Ovary (tissue), 7 donors: ENCODE measurements at regions not wholly inside any gene's neighbourhood (a gene's known extent, or its start where the extent isn't known, plus 50 kb on each side); places are given as distances from the start of the nearest gene placed in this dataset.

Experiments
- DNase-seq, 5 donors: peaks; one replicate each; pipeline ENCODE4 v3.0.0-alpha.2; 2019 to 2020
- H3K27ac ChIP-seq, 2 donors: fragments of 200-600 bp; one replicate each; pipeline versions ENCODE4 v1.5.1 to v1.8.0; 2019 to 2022
- H3K27me3 ChIP-seq: fragments of 200-600 bp; one replicate; pipeline ENCODE4 v1.8.0; 2022
- H3K36me3 ChIP-seq: fragments of 200-600 bp; sonication (generic); one replicate; pipeline ENCODE4 v1.5.1; 2019
- H3K4me1 ChIP-seq: one replicate; pipeline ENCODE4 v1.8.1; 2013; ENCODE audit warnings: mild to moderate bottlenecking, moderate library complexity; ENCODE audit not compliant: insufficient read depth
- H3K4me3 ChIP-seq: fragments of 200-600 bp; sonication (generic); one replicate; pipeline ENCODE4 v1.5.1; 2017
- H3K9me3 ChIP-seq, 2 donors: fragments of 200-600 bp in 1 of 2; sonication (generic) in 1 of 2; one replicate each; pipeline versions ENCODE4 v1.5.1 to v1.8.1; 2013 to 2019; ENCODE audit warnings: mild to moderate bottlenecking in 1 of 2, moderate library complexity in 1 of 2
- CTCF ChIP-seq, 3 donors: fragments of 450-650 bp in 2 of 3; fragments of 200-600 bp in 1 of 3; IDR thresholded peaks; one replicate each; pipeline versions ENCODE4 v1.5.1 to v1.8.0; 2016 to 2022; ENCODE audit warnings: antibody characterized with exemption in 3 of 3, mild to moderate bottlenecking in 1 of 3
- EP300 ChIP-seq: sonication (generic); formaldehyde crosslinking; IDR thresholded peaks from one replicate; pipeline ENCODE4 v1.6.1; 2017; ENCODE audit warnings: antibody characterized with exemption
- POLR2A ChIP-seq: fragments of 450-650 bp; IDR thresholded peaks from one replicate; pipeline ENCODE4 v1.6.1; 2017; ENCODE audit warnings: antibody characterized with exemption, mild to moderate bottlenecking, moderate library complexity
- WGBS, 3 donors: extraction: QIAGEN DNeasy Blood & Tissue Kit in 1 of 3; methylation state at CpG; one replicate each; pipeline versions ENCODE4 v1.1.5 to v1.1.7; 2013 to 2017; 5-methylcytosine and 5-hydroxymethylcytosine counted together
- intact Hi-C, 4 donors: fragments of 100-400 bp; cut with DNase I; formaldehyde crosslinking; loops; one replicate each; pipeline versions ENCODE4 v1.11.0 to v1.15.1; 2022 to 2023
- donor health status: DM: no; HTN: no; CAD: no; lungs with moderate emphysema.
- donor health status: DM: no; HTN: no; CAD: no.
- donor health status: Bipolar disorder and iron deficiency.
- donor health status: DM: no; HTN: no; CAD: no.
- donor health status: DM: yes; HTN: yes; CAD: no.

- H3K4me1 ChIP-seq, result no peaks in the 10 kb centered on the region
- H3K4me3 ChIP-seq, result no peak overlapping the region
- TF ChIP-seq POLR2A (no peak), EP300 (no peak), CTCF (IDR thresholded peaks at IDR 0.05) (no peak)
- no peaks in the 10 kb centered on the region for H3K36me3 ChIP-seq
- DNase-seq, result no peak
- WGBS, 3 donors, result 79 to 83% (median 81%) methylated on average over 8 of the region's 8 CpGs
- no peaks in the 10 kb centered on the region for H3K27me3 ChIP-seq
- H3K27ac ChIP-seq, result no peak overlapping the region
- intact Hi-C loops, result no loop called here
- no peaks in the 10 kb centered on the region for H3K9me3 ChIP-seq
Measured at GRCh38 chr4:42816880-42817400, 75.6 kb upstream of the GRXCR1 start.

DNA sequence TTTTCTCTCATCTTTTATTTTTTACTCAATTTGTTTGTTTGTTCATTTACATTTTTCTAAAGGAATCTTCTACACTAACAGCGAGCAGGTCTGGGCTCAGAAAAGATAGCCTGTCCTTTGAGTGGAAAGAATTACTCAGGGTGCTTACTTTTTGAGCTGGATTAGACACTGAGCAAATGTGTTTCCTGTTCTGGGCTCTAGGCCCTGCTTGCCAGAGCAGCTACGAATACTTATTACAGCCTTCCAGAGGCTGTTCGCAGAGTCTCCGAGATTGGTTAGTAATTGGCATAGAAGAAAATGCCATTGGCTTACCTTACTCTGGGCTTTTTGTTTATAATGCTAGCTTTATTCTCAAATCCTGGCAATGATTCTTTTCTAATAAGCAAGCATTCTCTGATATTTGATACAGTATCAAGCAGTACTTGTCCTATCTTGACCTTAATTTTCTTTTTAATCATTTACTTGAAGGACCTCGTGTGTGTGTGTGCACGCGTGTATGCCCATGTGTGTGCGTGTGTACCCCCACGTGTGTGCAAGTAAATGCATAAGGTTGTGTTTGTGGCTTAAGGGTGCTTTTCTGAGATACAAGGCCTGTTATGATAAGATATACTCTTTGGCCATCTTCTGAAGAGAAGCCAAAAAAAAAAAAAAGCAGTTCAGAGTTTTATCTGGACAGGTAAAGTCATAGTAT lies 76.2 kb upstream of the GRXCR1 start:
- TF ChIP-seq POLR2A, result no peak
- no peak for TF ChIP-seq EP300
- TF ChIP-seq CTCF (IDR thresholded peaks at IDR 0.05), result no peak
- H3K4me3 ChIP-seq, result no peak overlapping the region
- 69 to 74% (median 72%) methylated on average over 9 of the region's 9 CpGs for WGBS, 3 donors
- no peaks in the 10 kb centered on the region for H3K9me3 ChIP-seq
- no peak for DNase-seq
- H3K4me1 ChIP-seq, result no peaks in the 10 kb centered on the region
- H3K27me3 ChIP-seq, result no peaks in the 10 kb centered on the region
- no peak overlapping the region for H3K27ac ChIP-seq
- intact Hi-C loops, result no loop called here
- no peaks in the 10 kb centered on the region for H3K36me3 ChIP-seq

DNA sequence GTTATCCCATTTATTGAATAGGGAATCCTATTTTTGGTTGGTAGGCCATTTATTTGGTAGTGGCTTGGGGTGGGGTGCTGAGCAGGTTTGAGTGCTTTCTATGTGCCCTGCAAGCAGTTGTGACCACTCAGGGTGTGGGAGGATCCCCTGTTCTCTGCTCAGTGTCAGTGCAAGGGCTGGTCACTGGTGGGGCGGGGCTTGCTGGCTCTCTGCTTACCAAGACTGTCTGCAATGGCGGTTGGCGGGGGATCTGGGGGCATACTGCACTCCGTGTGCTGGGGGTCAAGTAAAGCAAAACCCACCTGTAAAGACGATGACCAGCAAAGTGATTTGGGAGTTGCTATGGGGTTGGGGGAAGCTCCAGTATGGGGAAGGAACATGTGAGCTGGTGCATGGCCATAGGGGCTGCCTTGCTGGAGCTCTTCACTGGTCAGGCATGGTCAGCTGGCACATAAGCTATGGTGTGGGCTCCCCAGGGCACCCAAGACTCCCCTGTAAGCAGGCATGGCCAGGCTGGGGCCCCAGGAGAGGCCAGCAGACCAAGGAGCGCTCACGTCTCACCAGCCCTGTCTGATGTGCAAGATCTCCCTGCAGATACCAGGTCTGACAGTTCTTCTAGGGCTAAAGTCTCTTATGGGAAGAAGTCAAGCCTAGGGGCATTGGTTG lies 83.0 kb upstream of the GRXCR1 start:
- WGBS, 3 donors, result 83 to 89% (median 88%) methylated on average over 7 of the region's 7 CpGs
- intact Hi-C loops, result no loop called here
- Histone ChIP-seq H3K27me3 (no peaks in the 10 kb centered on the region), H3K9me3 (no peaks in the 10 kb centered on the region), H3K27ac (no peak overlapping the region), H3K4me1 (no peaks in the 10 kb centered on the region), H3K36me3 (no peaks in the 10 kb centered on the region), H3K4me3 (no peak overlapping the region)
- no peak for TF ChIP-seq CTCF (IDR thresholded peaks at IDR 0.05)
- no peak for TF ChIP-seq POLR2A
- TF ChIP-seq EP300, result no peak
- no peak for DNase-seq

DNA sequence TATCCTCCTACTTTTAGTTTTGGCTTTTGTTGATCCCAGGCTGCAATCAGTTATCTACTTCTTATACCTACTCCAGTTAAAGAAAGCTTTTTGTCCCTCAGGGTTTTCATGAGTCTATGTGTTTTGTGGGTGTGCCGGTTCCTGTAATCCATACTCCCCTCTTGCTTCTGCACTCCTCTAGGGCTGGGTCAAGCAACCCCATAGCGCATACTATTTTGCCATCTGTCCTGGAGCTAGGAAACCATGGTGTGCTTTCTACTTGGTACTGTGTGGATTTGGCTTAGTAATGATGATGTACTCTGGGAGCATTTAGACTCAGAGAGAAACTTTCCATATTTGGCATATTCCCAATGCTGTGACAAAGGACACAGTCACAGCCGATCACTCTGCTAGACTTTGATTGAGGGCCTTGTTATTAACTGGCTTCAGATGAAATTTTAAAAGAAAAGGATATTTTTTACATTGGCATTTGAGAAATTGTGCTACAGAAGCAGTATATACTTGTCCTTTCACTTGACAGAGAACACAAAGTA lies 86.1 kb upstream of the GRXCR1 start:
- no peak for DNase-seq
- peaks cover 0 to 4% of the 10 kb centered on the region in 2 donors for H3K9me3 ChIP-seq
- H3K27me3 ChIP-seq, result no peaks in the 10 kb centered on the region
- TF ChIP-seq POLR2A (no peak), EP300 (no peak), CTCF (IDR thresholded peaks at IDR 0.05) (no peak)
- H3K27ac ChIP-seq, result no peak overlapping the region
- WGBS, 3 donors, result 77 to 92% (median 78%) methylated on average over 3 of the region's 3 CpGs
- no peak overlapping the region for H3K4me3 ChIP-seq
- no peaks in the 10 kb centered on the region for H3K36me3 ChIP-seq
- intact Hi-C loops, result no loop called here
- H3K4me1 ChIP-seq, result no peaks in the 10 kb centered on the region
